ENCODE measurements at regions not wholly inside any gene's neighbourhood (a gene's known extent, or its start where the extent isn't known, plus 50 kb on each side); places are given as distances from the start of the nearest gene placed in this dataset.

DNA sequence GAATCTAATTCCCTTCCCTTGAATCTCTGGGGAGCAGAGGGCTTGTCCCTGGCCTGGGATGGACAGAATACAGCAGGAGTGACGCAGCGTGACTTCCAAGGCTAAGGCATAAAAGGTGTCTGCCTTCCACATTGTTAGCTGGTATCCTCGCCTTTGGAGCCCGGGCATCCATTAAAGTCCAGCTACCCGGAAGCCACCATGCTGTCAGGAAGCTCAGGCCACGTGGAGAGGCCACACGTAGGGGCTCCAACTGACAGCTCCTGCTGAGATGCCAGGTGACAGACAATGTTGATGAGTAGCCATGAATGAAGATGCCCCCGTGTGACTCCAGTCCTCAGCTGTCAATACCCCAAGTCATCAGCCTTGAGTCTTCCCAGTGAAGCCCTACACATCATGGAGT, 99.9 kb downstream of the OAT start:
- H3K4me3 ChIP-seq (ENCODE audit: low read depth, low read length, poor library complexity, severe bottlenecking) = no peak overlapping the region
- TF ChIP-seq, protein P1, sequence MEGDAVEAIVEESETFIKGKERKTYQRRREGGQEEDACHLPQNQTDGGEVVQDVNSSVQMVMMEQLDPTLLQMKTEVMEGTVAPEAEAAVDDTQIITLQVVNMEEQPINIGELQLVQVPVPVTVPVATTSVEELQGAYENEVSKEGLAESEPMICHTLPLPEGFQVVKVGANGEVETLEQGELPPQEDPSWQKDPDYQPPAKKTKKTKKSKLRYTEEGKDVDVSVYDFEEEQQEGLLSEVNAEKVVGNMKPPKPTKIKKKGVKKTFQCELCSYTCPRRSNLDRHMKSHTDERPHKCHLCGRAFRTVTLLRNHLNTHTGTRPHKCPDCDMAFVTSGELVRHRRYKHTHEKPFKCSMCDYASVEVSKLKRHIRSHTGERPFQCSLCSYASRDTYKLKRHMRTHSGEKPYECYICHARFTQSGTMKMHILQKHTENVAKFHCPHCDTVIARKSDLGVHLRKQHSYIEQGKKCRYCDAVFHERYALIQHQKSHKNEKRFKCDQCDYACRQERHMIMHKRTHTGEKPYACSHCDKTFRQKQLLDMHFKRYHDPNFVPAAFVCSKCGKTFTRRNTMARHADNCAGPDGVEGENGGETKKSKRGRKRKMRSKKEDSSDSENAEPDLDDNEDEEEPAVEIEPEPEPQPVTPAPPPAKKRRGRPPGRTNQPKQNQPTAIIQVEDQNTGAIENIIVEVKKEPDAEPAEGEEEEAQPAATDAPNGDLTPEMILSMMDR (conservative IDR thresholded peaks at IDR 0.05; ENCODE audit: low read length) = no peak
- TF ChIP-seq EZH2phosphoT487 (IDR thresholded peaks at IDR 0.05; ENCODE audit: borderline replicate concordance, low read depth, low read length) = no peak
- H2AFZ ChIP-seq (ENCODE audit: low read length) = no peak overlapping the region
- no TSS peak for BruUV-seq (replicated peaks)
- DNase-seq (ENCODE audit: low spot score) = no peak
- no peaks in the 10 kb centered on the region; the same call in 1 of the 2 replicates for H3K9me3 ChIP-seq (ENCODE audit: low read length)
- H3K4me2 ChIP-seq (ENCODE audit: low read length) = no peak overlapping the region
- CTCF ChIA-PET (ENCODE audit: unreplicated experiment) = no interaction called here
- no peak overlapping the region for H3K27ac ChIP-seq (ENCODE audit: low read depth, low read length, poor library complexity, severe bottlenecking)
- H3K79me2 ChIP-seq (ENCODE audit: insufficient read depth, low read depth, low read length) = no peaks in the 10 kb centered on the region
- H4K20me1 ChIP-seq (ENCODE audit: insufficient read depth, low read length) = no peaks in the 10 kb centered on the region
- H3K36me3 ChIP-seq (ENCODE audit: insufficient read depth, low read length) = no peaks in the 10 kb centered on the region
- intact Hi-C loops (cut with micrococcal nuclease; ENCODE audit: unreplicated experiment) = no loop called here
- no peaks in the 10 kb centered on the region for H3K4me1 ChIP-seq (ENCODE audit: insufficient read depth, low read length, poor library complexity, severe bottlenecking)
- POLR2A ChIA-PET = no interaction called here
- H3K9me2 ChIP-seq (ENCODE audit: insufficient read depth, low read length) = no peaks in the 10 kb centered on the region

DNA sequence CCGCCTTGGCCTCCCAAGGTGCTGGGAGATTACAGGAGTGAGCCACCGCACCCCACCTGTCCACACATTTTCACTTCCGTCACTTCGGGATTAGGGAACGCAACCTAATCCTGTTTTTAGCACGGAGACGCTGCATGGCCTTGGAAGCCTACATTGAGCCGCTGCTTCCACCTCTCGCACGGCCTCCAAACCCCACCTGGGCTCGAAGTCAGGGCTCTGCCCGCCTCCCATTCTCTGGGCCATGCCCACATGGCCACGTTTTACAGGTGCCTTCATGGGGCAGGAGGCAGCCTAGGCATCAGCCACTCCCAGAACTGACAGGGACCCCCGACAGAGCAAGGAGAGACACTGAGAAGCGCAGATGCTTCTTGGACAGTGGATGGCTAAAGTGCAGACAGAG, 100.6 kb downstream of the OAT start:
- H3K36me3 ChIP-seq (ENCODE audit: insufficient read depth, low read length) = no peaks in the 10 kb centered on the region
- intact Hi-C loops (cut with micrococcal nuclease; ENCODE audit: unreplicated experiment) = no loop called here
- H3K79me2 ChIP-seq (ENCODE audit: insufficient read depth, low read depth, low read length) = no peaks in the 10 kb centered on the region
- POLR2A ChIA-PET = no interaction called here
- H3K4me2 ChIP-seq (ENCODE audit: low read length) = no peak overlapping the region
- TF ChIP-seq, protein P1 (conservative IDR thresholded peaks at IDR 0.05; ENCODE audit: low read length) = no peak
- TF ChIP-seq EZH2phosphoT487 (IDR thresholded peaks at IDR 0.05; ENCODE audit: borderline replicate concordance, low read depth, low read length) = no peak
- H3K4me3 ChIP-seq (ENCODE audit: low read depth, low read length, poor library complexity, severe bottlenecking) = no peak overlapping the region
- no peaks in the 10 kb centered on the region for H4K20me1 ChIP-seq (ENCODE audit: insufficient read depth, low read length)
- CTCF ChIA-PET (ENCODE audit: unreplicated experiment) = no interaction called here
- no peaks in the 10 kb centered on the region for H3K4me1 ChIP-seq (ENCODE audit: insufficient read depth, low read length, poor library complexity, severe bottlenecking)
- no peak overlapping the region for H3K27ac ChIP-seq (ENCODE audit: low read depth, low read length, poor library complexity, severe bottlenecking)
- BruUV-seq (replicated peaks) = no TSS peak
- H2AFZ ChIP-seq (ENCODE audit: low read length) = no peak overlapping the region
- H3K9me3 ChIP-seq (ENCODE audit: low read length) = no peaks in the 10 kb centered on the region; the same call in 1 of the 2 replicates
- no peak for DNase-seq (ENCODE audit: low spot score)
- no peaks in the 10 kb centered on the region for H3K9me2 ChIP-seq (ENCODE audit: insufficient read depth, low read length)

DNA sequence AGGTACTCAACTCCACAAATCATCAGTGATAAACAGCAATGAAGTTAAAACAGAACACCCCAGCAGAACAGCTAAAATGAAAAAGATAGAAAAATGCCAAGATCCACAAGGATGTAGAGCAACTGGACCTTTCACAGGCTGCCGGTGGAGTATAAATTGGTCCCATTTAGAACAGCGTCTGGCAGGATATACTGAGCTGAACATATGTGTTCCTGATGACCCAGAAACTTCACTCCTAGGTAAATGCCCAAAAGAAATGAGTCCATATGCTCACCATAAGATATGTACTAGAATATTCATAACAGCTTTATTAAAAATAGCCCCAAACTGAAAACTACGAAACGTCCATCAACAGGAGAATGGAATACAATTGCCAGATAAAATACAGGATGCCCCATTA, 102.4 kb downstream of the OAT start:
- intact Hi-C loops (cut with micrococcal nuclease; ENCODE audit: unreplicated experiment) = no loop called here
- BruUV-seq (replicated peaks) = no TSS peak
- Histone ChIP-seq H3K27ac (ENCODE audit: low read depth, low read length, poor library complexity, severe bottlenecking) (no peak overlapping the region), H3K4me3 (ENCODE audit: low read depth, low read length, poor library complexity, severe bottlenecking) (no peak overlapping the region), H3K36me3 (ENCODE audit: insufficient read depth, low read length) (no peaks in the 10 kb centered on the region), H3K4me2 (ENCODE audit: low read length) (no peak overlapping the region), H3K4me1 (ENCODE audit: insufficient read depth, low read length, poor library complexity, severe bottlenecking) (no peaks in the 10 kb centered on the region), H3K9me3 (ENCODE audit: low read length) (no peaks in the 10 kb centered on the region; the same call in 1 of the 2 replicates), H3K9me2 (ENCODE audit: insufficient read depth, low read length) (no peaks in the 10 kb centered on the region), H4K20me1 (ENCODE audit: insufficient read depth, low read length) (no peaks in the 10 kb centered on the region), H2AFZ (ENCODE audit: low read length) (no peak overlapping the region), H3K79me2 (ENCODE audit: insufficient read depth, low read depth, low read length) (no peaks in the 10 kb centered on the region)
- TF ChIP-seq, protein P1 (conservative IDR thresholded peaks at IDR 0.05; ENCODE audit: low read length) = no peak
- no peak for TF ChIP-seq EZH2phosphoT487 (IDR thresholded peaks at IDR 0.05; ENCODE audit: borderline replicate concordance, low read depth, low read length)
- ChIA-PET CTCF (ENCODE audit: unreplicated experiment) (no interaction called here), POLR2A (interaction anchor here (0.6 kb wide), 1 partner anchor 104 kb away, joined by 3 read pairs; no protein-coding TSS in a partner anchor)
- DNase-seq (ENCODE audit: low spot score) = no peak
